Neural cell (in vitro differentiated cells): ENCODE measurements at regions not wholly inside any gene's neighbourhood (a gene's known extent, or its start where the extent isn't known, plus 50 kb on each side); places are given as distances from the start of the nearest gene placed in this dataset.

ENCODE experiments used
- H2AFZ ChIP-seq: fragments of 200-600, 300-800 bp; sonication (generic), shearing (Covaris generic); 2 replicates; pipeline ENCODE4 v1.6.0; 2014; ENCODE audit warnings: low read depth, mild to moderate bottlenecking, antibody characterized with exemption, low read length, moderate library complexity
- H3F3A ChIP-seq: fragments of 200-600 bp; shearing (Covaris generic); 2 replicates; pipeline ENCODE4 v1.6.1; 2016; ENCODE audit warnings: mild to moderate bottlenecking, moderate library complexity, mixed read lengths, antibody characterized with exemption, low read length; ENCODE audit not compliant: insufficient read depth, poor library complexity, severe bottlenecking
- H3K27ac ChIP-seq: fragments of 200-600, 300-800 bp; sonication (generic), shearing (Covaris generic); 2 replicates; pipeline ENCODE4 v1.5.1; 2014; ENCODE audit warnings: mild to moderate bottlenecking, low read length, moderate library complexity
- H3K27me3 ChIP-seq: fragments of 300-800, 200-600 bp; sonication (generic), shearing (Covaris generic); 2 replicates; pipeline ENCODE4 v1.6.0; 2014; ENCODE audit warnings: mild to moderate bottlenecking, low read depth, low read length, moderate library complexity; ENCODE audit not compliant: insufficient read depth
- H3K36me3 ChIP-seq: fragments of 300-800, 200-600 bp; sonication (generic), shearing (Covaris generic); 2 replicates; pipeline ENCODE4 v1.5.1; 2014; ENCODE audit warnings: mild to moderate bottlenecking, antibody characterized with exemption, low read length, moderate library complexity; ENCODE audit not compliant: insufficient read depth
- H3K4me2 ChIP-seq: fragments of 300-800, 200-600 bp; sonication (generic), shearing (Covaris generic); 2 replicates; pipeline ENCODE4 v1.6.0; 2014; ENCODE audit warnings: mild to moderate bottlenecking, low read length
- H3K4me3 ChIP-seq: fragments of 300-800, 200-600 bp; sonication (generic), shearing (Covaris generic); 2 replicates; pipeline ENCODE4 v1.5.1; 2014; ENCODE audit warnings: mild to moderate bottlenecking, low read length, moderate library complexity
- H3K79me2 ChIP-seq: fragments of 200-600 bp; shearing (Covaris generic); replicated peaks from 2 replicates; pipeline ENCODE4 v1.6.0; 2014; ENCODE audit warnings: mild to moderate bottlenecking, low read length, moderate library complexity; ENCODE audit not compliant: insufficient read depth
- H3K9ac ChIP-seq: fragments of 300-800, 200-600 bp; sonication (generic), shearing (Covaris generic); 2 replicates; pipeline ENCODE4 v1.6.1; 2016; ENCODE audit warnings: mild to moderate bottlenecking, low read length, mixed read lengths
- H3K9me2 ChIP-seq: fragments of 200-600 bp; shearing (Covaris generic); 2 replicates; pipeline ENCODE4 v1.6.1; 2016; ENCODE audit warnings: mild to moderate bottlenecking, low read length, mixed read lengths; ENCODE audit not compliant: insufficient read depth
- H3K9me3 ChIP-seq: fragments of 200-600, 300-800 bp; sonication (generic), shearing (Covaris generic); 2 replicates; pipeline ENCODE4 v1.6.1; 2016; ENCODE audit warnings: mild to moderate bottlenecking, mixed run types, low read length, moderate library complexity, mixed read lengths
- H4K20me1 ChIP-seq: fragments of 200-600 bp; shearing (Covaris generic); 2 replicates; pipeline ENCODE4 v1.6.1; 2016; ENCODE audit warnings: mild to moderate bottlenecking, mixed run types; ENCODE audit not compliant: insufficient read depth
- CTCF ChIP-seq: fragments of 450-650 bp; IDR thresholded peaks from 2 replicates; pipeline ENCODE4 v1.5.1; 2014; ENCODE audit warnings: antibody characterized with exemption, mild to moderate bottlenecking, moderate library complexity; ENCODE audit not compliant: poor library complexity, severe bottlenecking
- EP300 ChIP-seq: fragments of 450-650 bp; conservative IDR thresholded peaks from 2 replicates; pipeline ENCODE4 v1.6.1; 2014; ENCODE audit warnings: antibody characterized with exemption, mild to moderate bottlenecking, moderate library complexity; ENCODE audit not compliant: poor library complexity, severe bottlenecking
- EZH2 ChIP-seq: fragments of 200-600, 300-800 bp; shearing (Covaris generic), sonication (generic); IDR thresholded peaks from 2 replicates; pipeline ENCODE4 v1.6.1; 2014; ENCODE audit warnings: antibody characterized with exemption, low read length, borderline replicate concordance, mild to moderate bottlenecking; ENCODE audit not compliant: insufficient read depth, poor library complexity, severe bottlenecking
- MXI1 ChIP-seq: fragments of 450-650 bp; conservative IDR thresholded peaks from 2 replicates; pipeline ENCODE4 v1.6.1; 2014; ENCODE audit warnings: antibody characterized with exemption, mild to moderate bottlenecking; ENCODE audit not compliant: poor library complexity, severe bottlenecking
- POLR2AphosphoS5 ChIP-seq: IDR thresholded peaks from 2 replicates; pipeline ENCODE4 v1.6.1; 2012
- RAD21 ChIP-seq: fragments of 450-650 bp; conservative IDR thresholded peaks from 2 replicates; pipeline ENCODE4 v1.6.1; 2014; ENCODE audit warnings: antibody characterized with exemption, mild to moderate bottlenecking, moderate library complexity
- REST ChIP-seq: IDR thresholded peaks from 2 replicates; pipeline ENCODE4 v1.6.1; 2012; ENCODE audit warnings: borderline replicate concordance
- SMC3 ChIP-seq: fragments of 450-650 bp; conservative IDR thresholded peaks from 2 replicates; pipeline ENCODE4 v1.6.1; 2014; ENCODE audit warnings: antibody characterized with exemption, mild to moderate bottlenecking, moderate library complexity; ENCODE audit not compliant: poor library complexity
- TAF1 ChIP-seq: IDR thresholded peaks from 2 replicates; pipeline ENCODE4 v1.6.1; 2012; ENCODE audit warnings: low read depth

GRCh38 chr5:3654515-3654914 lies 58.9 kb downstream of the IRX1 start:
- H3K4me3 ChIP-seq = no peak overlapping the region
- no peak overlapping the region for H3K27ac ChIP-seq
- H3K9ac ChIP-seq = no peak overlapping the region
- no peaks in the 10 kb centered on the region for H3K27me3 ChIP-seq
- H3F3A ChIP-seq = no peaks in the 10 kb centered on the region
- H3K9me3 ChIP-seq = no peaks in the 10 kb centered on the region
- H3K9me2 ChIP-seq = no peaks in the 10 kb centered on the region
- no peak overlapping the region for H3K4me2 ChIP-seq
- H4K20me1 ChIP-seq = no peaks in the 10 kb centered on the region
- H3K79me2 ChIP-seq = no peaks in the 10 kb centered on the region
- no peak overlapping the region for H2AFZ ChIP-seq
- TF ChIP-seq EP300 = no peak
- no peak for TF ChIP-seq CTCF
- no peak for TF ChIP-seq SMC3
- TF ChIP-seq TAF1 = no peak
- H3K36me3 ChIP-seq = no peaks in the 10 kb centered on the region

- no peak overlapping the region for H3K9ac ChIP-seq
- peaks cover 4% of the 10 kb centered on the region for H3K9me3 ChIP-seq
- H4K20me1 ChIP-seq = no peaks in the 10 kb centered on the region
- H3K27ac ChIP-seq = no peak overlapping the region
- no peaks in the 10 kb centered on the region for H3K27me3 ChIP-seq
- H3F3A ChIP-seq = no peaks in the 10 kb centered on the region
- H3K79me2 ChIP-seq = no peaks in the 10 kb centered on the region
- H3K4me3 ChIP-seq = no peak overlapping the region
- no peak overlapping the region for H2AFZ ChIP-seq
- no peaks in the 10 kb centered on the region for H3K36me3 ChIP-seq
- TF ChIP-seq RAD21 (no peak), EP300 (no peak), CTCF (no peak), POLR2AphosphoS5 (no peak), SMC3 (no peak), MXI1 (no peak), REST (no peak), TAF1 (no peak), EZH2 (no peak)
- H3K4me2 ChIP-seq = no peak overlapping the region
- no peaks in the 10 kb centered on the region for H3K9me2 ChIP-seq
Measured at GRCh38 chr5:3656803-3657202, 61.2 kb downstream of the IRX1 start.
